ENCODE measurements at regions not wholly inside any gene's neighbourhood (a gene's known extent, or its start where the extent isn't known, plus 50 kb on each side); places are given as distances from the start of the nearest gene placed in this dataset.
"Not testable (repeated sequence)": the region's sequence is repeated elsewhere in the genome, so short reads cannot be mapped to it uniquely, and the experiment has no call there.

- DNase-seq: no peak
Measured at GRCh38 chr3:160047876-160048275, 59.2 kb downstream of the IL12A start.

GRCh38 chr3:160049038-160049437 is 60.4 kb downstream of the IL12A start:
- no peak for DNase-seq

GRCh38 chr3:160049565-160049964 is 60.9 kb downstream of the IL12A start:
- no peak for DNase-seq

- DNase-seq: no peak
Measured at GRCh38 chr3:160049988-160050387, 61.4 kb downstream of the IL12A start.

- no peak for DNase-seq
Measured at GRCh38 chr3:160052385-160053047, 63.9 kb downstream of the IL12A start.

GRCh38 chr3:160053048-160053391 is 64.4 kb downstream of the IL12A start:
- no peak for DNase-seq

GRCh38 chr3:160054862-160055261 is 66.2 kb downstream of the IL12A start:
- not testable (repeated sequence) for DNase-seq

GRCh38 chr3:160055659-160056058 is 67.0 kb downstream of the IL12A start:
- DNase-seq: no peak

GRCh38 chr3:160057331-160057730 is 68.7 kb downstream of the IL12A start:
- no peak for DNase-seq

- DNase-seq: no peak
Measured at GRCh38 chr3:160060409-160061027, 71.9 kb downstream of the IL12A start.

GRCh38 chr3:160061525-160061924 is 72.9 kb downstream of the IL12A start:
- no peak for DNase-seq

GRCh38 chr3:160065282-160065681 is 76.6 kb downstream of the IL12A start:
- DNase-seq: no peak

GRCh38 chr3:160065786-160066185 is 77.2 kb downstream of the IL12A start:
- no peak for DNase-seq

GRCh38 chr3:160069986-160070385 is 81.4 kb downstream of the IL12A start:
- no peak for DNase-seq

GRCh38 chr3:160076519-160076918 is 87.9 kb downstream of the IL12A start:
- DNase-seq: no peak

GRCh38 chr3:160078533-160078932 is 89.9 kb downstream of the IL12A start:
- no peak for DNase-seq

GRCh38 chr3:160081958-160082533 is 93.4 kb downstream of the IL12A start:
- DNase-seq: no peak

GRCh38 chr3:160084998-160085397 is 96.4 kb downstream of the IL12A start:
- no peak for DNase-seq

- no peak for DNase-seq
Measured at GRCh38 chr3:160088492-160089137, 100.0 kb downstream of the IL12A start.

GRCh38 chr3:160090653-160091052 is 102.0 kb downstream of the IL12A start:
- DNase-seq: no peak

- DNase-seq: no peak
Measured at GRCh38 chr3:160091441-160091840, 102.8 kb downstream of the IL12A start.

GRCh38 chr3:160092760-160093159 is 104.1 kb downstream of the IL12A start:
- no peak for DNase-seq

- DNase-seq: no peak
Measured at GRCh38 chr3:160094562-160094961, 105.9 kb downstream of the IL12A start.

GRCh38 chr3:160097478-160097877 is 108.8 kb downstream of the IL12A start:
- DNase-seq: no peak

Measured in NCI-H1436 (cell line).